B cell (primary cell): ENCODE measurements at regions not wholly inside any gene's neighbourhood (a gene's known extent, or its start where the extent isn't known, plus 50 kb on each side); places are given as distances from the start of the nearest gene placed in this dataset.

Experiments
- EZH2 ChIP-seq: IDR thresholded peaks from 2 replicates; pipeline ENCODE4 v1.6.1; 2012; ENCODE audit warnings: borderline replicate concordance, low read depth, mild to moderate bottlenecking, moderate library complexity, low read length; ENCODE audit not compliant: insufficient read depth, poor library complexity, severe bottlenecking
- TF ChIP-seq, protein P1 (sequence below): fragments of 200-600 bp; IDR thresholded peaks from one replicate; pipeline ENCODE4 v1.8.0; 2022; ENCODE audit warnings: antibody characterized with exemption, mild to moderate bottlenecking

GRCh38 chr6:44505751-44506150 is 118.2 kb downstream of the CDC5L start:
- TF ChIP-seq, protein P1, sequence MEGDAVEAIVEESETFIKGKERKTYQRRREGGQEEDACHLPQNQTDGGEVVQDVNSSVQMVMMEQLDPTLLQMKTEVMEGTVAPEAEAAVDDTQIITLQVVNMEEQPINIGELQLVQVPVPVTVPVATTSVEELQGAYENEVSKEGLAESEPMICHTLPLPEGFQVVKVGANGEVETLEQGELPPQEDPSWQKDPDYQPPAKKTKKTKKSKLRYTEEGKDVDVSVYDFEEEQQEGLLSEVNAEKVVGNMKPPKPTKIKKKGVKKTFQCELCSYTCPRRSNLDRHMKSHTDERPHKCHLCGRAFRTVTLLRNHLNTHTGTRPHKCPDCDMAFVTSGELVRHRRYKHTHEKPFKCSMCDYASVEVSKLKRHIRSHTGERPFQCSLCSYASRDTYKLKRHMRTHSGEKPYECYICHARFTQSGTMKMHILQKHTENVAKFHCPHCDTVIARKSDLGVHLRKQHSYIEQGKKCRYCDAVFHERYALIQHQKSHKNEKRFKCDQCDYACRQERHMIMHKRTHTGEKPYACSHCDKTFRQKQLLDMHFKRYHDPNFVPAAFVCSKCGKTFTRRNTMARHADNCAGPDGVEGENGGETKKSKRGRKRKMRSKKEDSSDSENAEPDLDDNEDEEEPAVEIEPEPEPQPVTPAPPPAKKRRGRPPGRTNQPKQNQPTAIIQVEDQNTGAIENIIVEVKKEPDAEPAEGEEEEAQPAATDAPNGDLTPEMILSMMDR = no peak
- TF ChIP-seq EZH2 = no peak
